SK-N-MC (cell line): ENCODE measurements at regions not wholly inside any gene's neighbourhood (a gene's known extent, or its start where the extent isn't known, plus 50 kb on each side); places are given as distances from the start of the nearest gene placed in this dataset.

ENCODE experiments used
- DNase-seq: peaks from one replicate; pipeline ENCODE4 v3.0.0-alpha.2; 2011; ENCODE audit warnings: low read depth, low spot score
- H3K27ac ChIP-seq: fragments of 200-600 bp; sonication (generic); 2 replicates; pipeline ENCODE4 v1.5.1; 2016; ENCODE audit warnings: mixed run types
- H3K36me3 ChIP-seq: fragments of 200-600 bp; sonication (generic); 2 replicates; pipeline ENCODE4 v1.6.1; 2017; ENCODE audit warnings: antibody characterized with exemption, low read length, mixed read lengths; ENCODE audit not compliant: insufficient read depth
- H3K4me3 ChIP-seq: fragments of 200-600 bp; sonication (generic); 2 replicates; pipeline ENCODE4 v1.5.1; 2016
- H3K9ac ChIP-seq: fragments of 200-600 bp; sonication (generic); 2 replicates; pipeline ENCODE4 v1.8.0; 2017; ENCODE audit warnings: mixed run types, mixed read lengths; ENCODE audit not compliant: insufficient read length
- H3K9me3 ChIP-seq: fragments of 200-600 bp; sonication (generic); 2 replicates; pipeline ENCODE4 v1.6.1; 2017; ENCODE audit warnings: low read depth, mild to moderate bottlenecking, antibody characterized with exemption, low read length, moderate library complexity, mixed read lengths
- EZH2 ChIP-seq: fragments of 200-600 bp; sonication (generic); IDR thresholded peaks from one replicate; pipeline ENCODE4 v1.6.1; 2017; ENCODE audit warnings: antibody characterized with exemption
- FOXP2 ChIP-seq: optimal IDR thresholded peaks from 2 replicates; pipeline ENCODE3; 2011; ENCODE audit warnings: mild to moderate bottlenecking, moderate library complexity; ENCODE audit not compliant: insufficient read depth; ENCODE audit errors: extremely low read length, control extremely low read depth
- POLR2AphosphoS5 ChIP-seq: IDR thresholded peaks from 2 replicates; pipeline ENCODE4 v1.6.1; 2012; ENCODE audit warnings: mild to moderate bottlenecking, low read depth, low read length, borderline replicate concordance

DNA sequence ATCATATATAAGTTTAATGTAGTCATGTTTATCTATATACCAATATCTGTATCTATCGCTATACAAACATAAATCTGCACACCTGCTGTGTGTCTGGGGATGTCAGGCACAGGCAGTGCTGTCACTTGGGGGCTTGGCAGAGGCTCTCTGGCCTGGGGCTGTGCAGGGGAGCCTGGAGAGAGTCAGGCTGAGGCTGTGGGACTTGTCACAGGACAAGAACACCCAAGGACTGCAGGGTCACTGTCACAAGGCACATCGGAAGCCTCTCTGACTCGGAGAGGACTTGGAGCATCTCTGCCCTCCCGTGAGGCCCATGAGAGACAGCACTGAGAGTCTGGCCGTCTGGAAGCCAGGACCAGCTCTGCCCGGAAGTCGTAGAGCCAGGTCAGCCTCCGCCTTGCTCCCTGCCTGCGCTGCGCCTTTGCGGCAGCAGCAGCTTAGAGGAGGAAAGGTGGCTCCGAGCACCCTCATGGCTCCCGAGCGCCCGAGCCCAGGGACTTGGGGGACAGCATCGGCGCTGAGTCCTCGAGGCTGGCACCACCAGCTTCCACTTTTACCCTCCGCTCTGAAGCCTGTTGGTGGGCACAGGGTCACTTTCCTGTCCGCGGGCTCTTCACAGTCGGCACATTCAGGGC lies 280.3 kb downstream of the NDUFA10 start:
- Histone ChIP-seq H3K27ac (no peak overlapping the region), H3K9me3 (no peaks in the 10 kb centered on the region), H3K4me3 (no peak overlapping the region), H3K9ac (no peak overlapping the region), H3K36me3 (no peaks in the 10 kb centered on the region)
- TF ChIP-seq POLR2AphosphoS5 (no peak), FOXP2 (no peak), EZH2 (no peak)
- no peak for DNase-seq

DNA sequence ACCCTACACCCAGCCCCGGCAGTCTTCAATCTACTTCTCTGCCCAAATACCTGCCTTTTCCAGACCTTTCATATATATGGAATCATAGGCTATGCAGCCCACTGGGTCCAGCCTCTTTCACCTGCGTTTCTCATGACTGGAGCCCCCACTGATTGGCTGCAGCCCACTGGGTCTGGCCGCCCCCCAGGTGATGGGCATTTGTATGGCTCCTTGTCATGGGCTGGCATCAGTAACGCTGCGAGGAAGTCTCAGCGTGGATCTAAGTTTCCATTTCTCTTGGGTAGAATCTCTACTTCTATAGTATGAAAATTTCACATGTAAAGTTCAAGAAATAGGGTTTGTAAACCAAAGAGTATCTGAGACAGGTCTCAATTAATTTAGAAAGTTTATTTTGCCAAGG lies 281.9 kb downstream of the NDUFA10 start:
- Histone ChIP-seq H3K36me3 (no peaks in the 10 kb centered on the region), H3K9me3 (no peaks in the 10 kb centered on the region), H3K4me3 (no peak overlapping the region), H3K9ac (no peak overlapping the region), H3K27ac (no peak overlapping the region)
- TF ChIP-seq POLR2AphosphoS5 (no peak), EZH2 (no peak), FOXP2 (no peak)
- no peak for DNase-seq

DNA sequence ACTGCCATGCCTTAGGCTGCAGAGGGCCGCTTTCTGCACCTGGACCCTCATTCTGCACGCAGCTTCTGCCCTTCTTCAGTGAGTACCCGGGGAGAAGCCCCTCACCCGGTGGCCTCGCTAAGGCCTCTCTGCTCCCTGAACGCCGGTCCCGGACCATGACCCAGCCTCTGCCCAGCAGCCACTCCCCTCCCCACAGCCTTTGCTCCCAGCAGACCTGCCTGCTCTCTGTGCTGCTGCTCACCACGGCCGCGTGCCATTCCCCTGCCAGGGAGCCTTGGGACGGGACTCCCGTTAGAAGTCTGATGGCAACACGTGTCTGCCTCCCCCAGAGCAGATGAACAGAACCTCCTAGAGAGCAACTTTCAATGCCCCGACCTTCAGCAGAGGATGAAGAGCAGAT lies 282.8 kb downstream of the NDUFA10 start:
- no peak for TF ChIP-seq POLR2AphosphoS5
- no peak for TF ChIP-seq EZH2
- TF ChIP-seq FOXP2 = no peak
- Histone ChIP-seq H3K27ac (no peak overlapping the region), H3K36me3 (no peaks in the 10 kb centered on the region), H3K9me3 (no peaks in the 10 kb centered on the region), H3K9ac (no peak overlapping the region), H3K4me3 (no peak overlapping the region)
- no peak for DNase-seq

DNA sequence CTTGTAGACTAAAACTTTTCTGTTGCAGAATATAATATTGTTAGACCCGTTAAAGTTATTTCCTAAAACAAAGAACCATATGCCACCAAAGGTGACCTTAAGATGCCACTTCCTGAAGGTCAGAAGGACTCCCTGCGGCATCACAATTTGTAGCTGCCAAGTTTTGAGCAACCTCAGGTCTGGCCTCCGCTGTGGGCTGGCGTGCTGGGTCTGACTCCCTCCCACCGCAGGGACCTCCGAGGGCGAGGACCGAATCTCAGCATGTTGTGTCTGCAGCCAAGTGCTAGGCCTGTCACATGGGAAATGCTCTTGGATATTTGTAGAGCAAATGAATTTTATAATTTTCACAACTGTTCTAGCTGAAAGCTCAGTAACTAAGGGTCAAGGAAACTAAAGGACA lies 285.9 kb downstream of the NDUFA10 start:
- Histone ChIP-seq H3K9me3 (no peaks in the 10 kb centered on the region), H3K36me3 (no peaks in the 10 kb centered on the region), H3K27ac (no peak overlapping the region), H3K9ac (no peak overlapping the region), H3K4me3 (no peak overlapping the region)
- no peak for DNase-seq
- TF ChIP-seq FOXP2 (no peak), POLR2AphosphoS5 (no peak), EZH2 (no peak)

DNA sequence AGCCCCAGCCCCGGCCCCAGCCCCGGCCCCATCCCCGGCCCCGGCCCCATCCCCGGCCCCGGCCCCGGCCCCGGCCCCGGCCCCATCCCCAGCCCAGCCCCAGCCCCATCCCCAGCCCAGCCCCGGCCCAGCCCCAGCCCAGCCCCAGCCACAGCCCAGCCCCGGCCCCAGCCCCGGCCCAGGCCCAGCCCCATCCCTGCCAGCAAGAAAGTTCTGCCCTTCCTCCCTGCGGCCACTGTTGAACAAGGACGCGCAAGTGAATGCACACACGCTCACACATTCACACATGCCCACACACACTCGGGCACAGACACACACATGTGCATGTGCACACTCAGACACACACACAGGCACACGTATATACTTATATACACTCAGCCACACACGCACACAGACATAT lies 287.0 kb downstream of the NDUFA10 start:
- DNase-seq = no peak
- Histone ChIP-seq H3K27ac (no peak overlapping the region), H3K36me3 (no peaks in the 10 kb centered on the region), H3K9ac (no peak overlapping the region), H3K4me3 (no peak overlapping the region), H3K9me3 (no peaks in the 10 kb centered on the region)
- TF ChIP-seq FOXP2 (no peak), POLR2AphosphoS5 (no peak), EZH2 (no peak)

DNA sequence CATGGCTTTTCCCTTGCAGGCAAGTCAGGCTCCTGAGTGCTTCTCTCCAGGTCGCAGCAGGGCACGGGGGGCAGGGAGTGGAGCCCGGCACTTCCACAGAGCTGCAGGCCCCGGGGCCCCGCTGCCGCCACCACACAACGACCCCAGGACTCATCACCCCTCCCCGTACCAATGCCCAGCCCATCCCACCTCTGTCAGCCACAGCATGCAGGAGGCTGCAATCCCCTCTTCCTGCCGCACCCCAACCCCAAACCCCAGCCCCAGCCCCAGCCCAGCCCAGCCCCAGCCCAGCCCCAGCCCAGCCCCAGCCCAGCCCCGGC lies 288.0 kb downstream of the NDUFA10 start:
- no peak for TF ChIP-seq FOXP2
- TF ChIP-seq EZH2 = no peak
- TF ChIP-seq POLR2AphosphoS5 = no peak
- H3K9ac ChIP-seq = no peak overlapping the region
- no peak overlapping the region for H3K27ac ChIP-seq
- H3K9me3 ChIP-seq = no peaks in the 10 kb centered on the region
- DNase-seq = no peak
- no peaks in the 10 kb centered on the region for H3K36me3 ChIP-seq
- no peak overlapping the region for H3K4me3 ChIP-seq

DNA sequence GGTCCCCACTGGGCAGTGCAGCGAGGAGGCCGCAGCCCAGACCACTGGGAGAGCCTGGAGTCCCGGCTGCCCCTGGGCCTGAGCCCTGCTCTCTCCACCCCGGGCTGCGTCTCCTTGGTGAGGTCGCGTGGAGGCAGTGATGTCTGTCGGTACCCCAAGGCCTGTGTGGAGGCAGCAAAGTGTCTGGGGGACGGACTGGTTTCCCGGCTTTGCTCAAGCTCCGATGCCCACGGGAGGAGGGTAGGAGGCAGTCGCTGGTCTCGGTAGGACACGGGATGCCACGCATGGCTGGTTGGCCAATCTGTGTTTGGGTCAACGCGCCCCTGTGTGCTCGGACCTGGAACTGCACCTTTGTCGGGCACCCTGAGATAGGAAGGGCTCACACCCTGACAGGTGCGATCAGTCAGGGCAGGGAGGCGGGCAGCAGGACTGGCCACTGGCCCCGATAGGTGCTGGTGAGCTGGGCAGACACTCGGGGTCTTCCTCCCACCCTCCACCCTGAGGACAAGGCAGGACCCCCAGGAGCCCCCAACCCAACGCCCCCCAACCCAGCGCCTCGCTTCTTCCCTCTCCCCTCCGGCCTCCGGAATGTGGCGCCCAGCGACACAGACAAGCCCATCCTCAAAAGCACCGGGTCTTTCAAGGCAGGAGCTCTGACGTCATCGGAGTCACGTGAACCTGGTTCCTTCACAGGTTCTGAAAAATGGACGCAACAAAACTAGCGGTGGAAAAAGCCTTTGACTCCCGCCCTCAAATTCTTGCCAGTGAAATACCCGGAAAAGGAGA lies 288.6 kb downstream of the NDUFA10 start:
- Histone ChIP-seq H3K36me3 (no peaks in the 10 kb centered on the region), H3K9ac (no peak overlapping the region), H3K27ac (no peak overlapping the region), H3K4me3 (no peak overlapping the region), H3K9me3 (no peaks in the 10 kb centered on the region)
- DNase-seq = no peak
- no peak for TF ChIP-seq POLR2AphosphoS5
- no peak for TF ChIP-seq FOXP2
- TF ChIP-seq EZH2 = no peak

DNA sequence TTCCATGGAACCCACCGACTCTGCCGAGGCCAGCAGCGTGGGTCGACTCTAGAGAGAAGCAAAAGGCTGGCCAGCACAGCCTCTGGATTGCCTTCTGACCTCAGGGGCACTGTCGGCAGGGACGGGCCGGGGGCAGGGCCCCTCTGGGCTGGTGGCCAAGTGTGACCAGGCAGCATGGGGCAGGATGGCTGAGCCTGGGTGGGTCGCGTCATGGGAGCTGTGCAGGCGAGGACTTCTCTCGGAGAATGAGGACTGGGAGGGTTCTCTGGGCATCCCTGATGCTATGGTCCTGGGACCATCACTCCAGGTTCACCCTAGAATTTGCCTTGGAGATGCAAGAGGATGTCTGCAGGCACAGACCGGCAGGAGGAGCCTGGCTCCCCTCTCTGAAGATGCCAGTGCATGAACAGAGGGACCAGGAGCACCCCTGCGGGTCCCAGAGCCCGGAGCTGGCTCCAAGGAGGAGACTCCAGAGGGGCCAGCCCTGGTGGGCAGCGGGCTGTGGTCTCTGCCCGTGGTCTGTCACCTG lies 289.2 kb downstream of the NDUFA10 start:
- H3K27ac ChIP-seq = no peak overlapping the region
- no peak for DNase-seq
- no peak overlapping the region for H3K9ac ChIP-seq
- no peaks in the 10 kb centered on the region for H3K36me3 ChIP-seq
- no peak for TF ChIP-seq FOXP2
- no peak for TF ChIP-seq POLR2AphosphoS5
- TF ChIP-seq EZH2 = no peak
- no peak overlapping the region for H3K4me3 ChIP-seq
- H3K9me3 ChIP-seq = no peaks in the 10 kb centered on the region
